ENCODE measurements at regions not wholly inside any gene's neighbourhood (a gene's known extent, or its start where the extent isn't known, plus 50 kb on each side); places are given as distances from the start of the nearest gene placed in this dataset.

DNA sequence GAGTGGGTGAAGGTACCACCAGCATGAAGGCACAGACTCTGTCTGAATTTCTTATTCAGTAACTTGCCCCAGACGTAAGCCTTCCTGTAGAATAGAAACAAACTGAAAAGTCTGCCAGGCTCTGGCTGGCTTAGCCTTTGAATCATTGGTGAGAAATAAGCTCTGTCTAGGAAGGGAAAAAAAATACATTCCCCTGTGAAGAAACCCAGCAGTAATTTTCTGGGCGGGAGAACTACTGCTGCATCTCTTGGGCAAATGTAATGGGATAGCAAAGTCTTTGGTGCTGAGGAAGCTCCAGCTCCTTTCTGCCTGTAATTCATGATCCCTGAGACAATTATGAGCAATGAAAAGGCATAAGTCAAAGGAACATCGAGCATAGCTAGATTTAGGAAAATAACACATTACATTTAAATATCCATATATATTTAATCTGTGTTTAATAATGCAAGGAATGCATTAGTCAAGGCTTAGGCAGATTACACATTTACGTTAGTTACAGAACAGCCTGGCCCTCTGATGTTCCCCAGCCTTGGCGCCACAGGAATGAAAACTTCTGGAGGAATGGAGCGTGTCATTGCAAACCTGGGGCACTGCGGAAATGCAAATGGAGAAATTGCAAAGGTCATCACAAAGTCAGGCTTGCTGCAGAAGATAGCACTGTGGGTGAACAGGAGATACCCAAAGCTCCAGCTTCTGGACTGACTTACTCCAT is 216.3 kb upstream of the CAMK1G start:
- Histone ChIP-seq H4K8ac (ENCODE audit: low read depth, low read length) (peak overlapping the region; percentile 2), H2AFZ (ENCODE audit: insufficient read depth, low read length, poor library complexity) (no peak overlapping the region), H3K14ac (ENCODE audit: low read length) (peak overlapping the region; percentile 64), H4K12ac (ENCODE audit: low read depth, low read length) (no peak overlapping the region), H3K4ac (ENCODE audit: low read depth, low read length) (peak overlapping the region; percentile 16), H3K18ac (ENCODE audit: low read length) (no peak overlapping the region), H3K4me3 (ENCODE audit: low read depth, low read length) (no peak overlapping the region), H3K36me3 (ENCODE audit: control insufficient read depth in 1 of 2, insufficient read depth in 2 of 2, low read length in 2 of 2) (no peaks in the 10 kb centered on the region), H3K4me2 (ENCODE audit: low read length) (no peak overlapping the region), H3K9me3 (ENCODE audit: insufficient read depth, low read depth, low read length) (no peaks in the 10 kb centered on the region), H3K4me1 (ENCODE audit: control insufficient read depth in 1 of 2, insufficient read depth in 2 of 2, low read length in 2 of 2) (peaks cover 20 to 42% of the 10 kb centered on the region in 2 experiments), H3K23ac (ENCODE audit: low read length) (no peak overlapping the region), H2AK5ac (ENCODE audit: low read length) (no peak overlapping the region), H3K9ac (ENCODE audit: low read length) (no peak overlapping the region), H2BK12ac (ENCODE audit: low read length) (peak overlapping the region; percentile 86), H3K27ac (ENCODE audit: low read depth, low read length) (peak overlapping the region; percentile 61), H3K27me3 (ENCODE audit: insufficient read depth, low read length) (no peaks in the 10 kb centered on the region), H4K91ac (ENCODE audit: low read depth, low read length) (peak overlapping the region; percentile 84), H2BK5ac (ENCODE audit: low read depth, low read length, poor library complexity) (peak overlapping the region; percentile 13), H2BK120ac (ENCODE audit: insufficient read depth, low read length, poor library complexity) (peak overlapping the region; percentile 80), H3K79me1 (ENCODE audit: low read length) (peaks cover 47% of the 10 kb centered on the region), H3K79me2 (ENCODE audit: control insufficient read depth, insufficient read depth, low read length, poor library complexity) (peaks cover 6% of the 10 kb centered on the region)
- peak in 1 of 2 donors; percentile 36 for DNase-seq
- no CpG with 5 or more reads among the region's 7 CpGs for WGBS (ENCODE audit: extremely low coverage, insufficient coverage, insufficient read length)

DNA sequence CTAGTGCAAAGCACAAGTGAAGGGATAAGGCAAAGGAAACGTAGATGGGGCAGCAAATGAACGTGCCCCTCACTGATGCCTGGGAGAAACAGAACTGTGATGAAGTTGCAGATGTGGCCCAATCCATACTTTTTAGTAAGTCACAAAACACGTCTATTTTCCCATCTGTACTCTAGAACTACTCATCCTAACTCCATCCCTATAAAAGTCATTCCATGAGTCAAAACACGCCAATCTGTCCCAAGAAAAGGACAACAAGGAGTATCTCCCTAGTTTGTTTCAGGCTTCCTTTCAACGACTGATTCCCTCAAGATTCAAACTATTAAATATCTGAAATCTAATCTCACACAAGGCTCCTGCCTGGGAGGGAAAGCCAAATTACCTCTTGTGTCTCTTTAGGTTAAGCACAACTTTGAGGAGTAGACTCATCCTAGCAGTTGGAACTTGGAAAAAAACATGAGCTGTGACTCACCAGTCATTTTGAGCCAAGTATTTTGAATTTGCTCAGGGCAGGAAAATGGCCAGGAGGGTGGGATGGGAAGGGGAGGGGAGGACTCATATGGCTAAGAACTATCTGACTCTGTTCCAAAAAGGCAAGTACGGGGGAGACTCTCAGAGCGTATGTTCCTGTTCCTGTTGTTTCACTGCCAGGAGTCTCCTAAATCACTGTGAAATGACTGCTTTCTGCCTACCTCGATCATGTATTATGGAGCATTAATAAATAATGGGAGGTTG is 214.5 kb upstream of the CAMK1G start:
- peak overlapping the region; percentile 74 for H2BK5ac ChIP-seq (ENCODE audit: low read depth, low read length, poor library complexity)
- no peak for DNase-seq
- H3K18ac ChIP-seq (ENCODE audit: low read length): peak overlapping the region; percentile 93
- no peak overlapping the region for H3K4me3 ChIP-seq (ENCODE audit: low read depth, low read length)
- H3K79me1 ChIP-seq (ENCODE audit: low read length): peaks cover 45% of the 10 kb centered on the region
- H3K4ac ChIP-seq (ENCODE audit: low read depth, low read length): peak overlapping the region; percentile 43
- H2BK12ac ChIP-seq (ENCODE audit: low read length): peak overlapping the region; percentile 100
- peak overlapping the region; percentile 45 for H2AFZ ChIP-seq (ENCODE audit: insufficient read depth, low read length, poor library complexity)
- WGBS (ENCODE audit: extremely low coverage, insufficient coverage, insufficient read length): no CpG with 5 or more reads among the region's 8 CpGs
- peaks cover 2% of the 10 kb centered on the region for H3K79me2 ChIP-seq (ENCODE audit: control insufficient read depth, insufficient read depth, low read length, poor library complexity)
- H3K36me3 ChIP-seq (ENCODE audit: control insufficient read depth in 1 of 2, insufficient read depth in 2 of 2, low read length in 2 of 2): no peaks in the 10 kb centered on the region
- no peak overlapping the region for H3K23ac ChIP-seq (ENCODE audit: low read length)
- peak overlapping the region; percentile 77 for H4K12ac ChIP-seq (ENCODE audit: low read depth, low read length)
- H2BK120ac ChIP-seq (ENCODE audit: insufficient read depth, low read length, poor library complexity): peak overlapping the region; percentile 97
- H3K4me2 ChIP-seq (ENCODE audit: low read length): no peak overlapping the region
- peak overlapping the region; percentile 96 for H4K91ac ChIP-seq (ENCODE audit: low read depth, low read length)
- peak overlapping the region; percentile 76 for H3K27ac ChIP-seq (ENCODE audit: low read depth, low read length)
- peak overlapping the region; percentile 92 for H4K8ac ChIP-seq (ENCODE audit: low read depth, low read length)
- peaks cover 15 to 34% of the 10 kb centered on the region in 2 experiments for H3K4me1 ChIP-seq (ENCODE audit: control insufficient read depth in 1 of 2, insufficient read depth in 2 of 2, low read length in 2 of 2)
- no peaks in the 10 kb centered on the region for H3K9me3 ChIP-seq (ENCODE audit: insufficient read depth, low read depth, low read length)
- peak overlapping the region; percentile 61 for H3K14ac ChIP-seq (ENCODE audit: low read length)
- H3K27me3 ChIP-seq (ENCODE audit: insufficient read depth, low read length): no peaks in the 10 kb centered on the region
- peak overlapping the region; percentile 93 for H2AK5ac ChIP-seq (ENCODE audit: low read length)
- H3K9ac ChIP-seq (ENCODE audit: low read length): no peak overlapping the region

DNA sequence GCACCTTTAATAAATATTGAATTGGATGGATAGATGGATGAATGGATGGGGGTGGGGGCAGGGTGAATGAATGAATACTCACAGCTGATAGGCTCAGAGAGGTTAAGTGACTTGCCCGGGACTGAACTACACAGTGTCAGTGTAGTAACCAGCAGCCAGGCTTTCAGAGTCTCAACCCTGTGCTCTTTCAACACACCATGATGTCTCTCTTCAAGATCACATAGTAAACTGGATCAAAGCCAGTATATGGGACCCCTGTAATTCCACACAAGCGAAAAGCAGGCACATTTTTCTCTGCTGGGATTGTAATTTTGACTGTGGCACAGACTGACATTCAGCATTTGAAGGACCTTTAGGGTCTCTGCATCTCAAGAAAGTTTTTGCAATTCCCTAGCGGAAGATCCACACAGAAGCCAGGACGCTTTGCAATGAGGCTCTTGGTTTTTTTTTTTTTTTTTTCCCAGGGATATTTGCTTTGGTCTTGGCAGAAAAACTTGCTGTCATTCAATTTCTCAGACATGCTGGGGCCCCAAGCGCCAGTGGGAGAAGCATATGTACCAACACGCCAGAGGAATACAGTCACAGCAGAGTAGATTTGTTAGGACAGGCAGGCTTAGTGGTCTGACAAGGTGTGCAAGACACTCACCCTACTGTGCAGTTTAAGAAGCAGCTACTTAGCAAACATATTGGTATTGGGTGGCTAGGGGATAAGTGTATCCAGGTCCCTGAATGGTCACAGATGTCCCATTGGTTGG is 213.1 kb upstream of the CAMK1G start:
- H3K9ac ChIP-seq (ENCODE audit: low read length): no peak overlapping the region
- no peak overlapping the region for H2AFZ ChIP-seq (ENCODE audit: insufficient read depth, low read length, poor library complexity)
- H4K8ac ChIP-seq (ENCODE audit: low read depth, low read length): no peak overlapping the region
- H4K12ac ChIP-seq (ENCODE audit: low read depth, low read length): no peak overlapping the region
- peaks cover under 1% of the 10 kb centered on the region for H3K79me2 ChIP-seq (ENCODE audit: control insufficient read depth, insufficient read depth, low read length, poor library complexity)
- no peak overlapping the region for H2AK5ac ChIP-seq (ENCODE audit: low read length)
- peaks cover 10 to 25% of the 10 kb centered on the region in 2 experiments for H3K4me1 ChIP-seq (ENCODE audit: control insufficient read depth in 1 of 2, insufficient read depth in 2 of 2, low read length in 2 of 2)
- peak overlapping the region; percentile 45 for H4K91ac ChIP-seq (ENCODE audit: low read depth, low read length)
- no peak overlapping the region for H3K4me3 ChIP-seq (ENCODE audit: low read depth, low read length)
- no peaks in the 10 kb centered on the region for H3K36me3 ChIP-seq (ENCODE audit: control insufficient read depth in 1 of 2, insufficient read depth in 2 of 2, low read length in 2 of 2)
- H3K9me3 ChIP-seq (ENCODE audit: insufficient read depth, low read depth, low read length): no peaks in the 10 kb centered on the region
- no CpG with 5 or more reads among the region's 6 CpGs for WGBS (ENCODE audit: extremely low coverage, insufficient coverage, insufficient read length)
- H2BK120ac ChIP-seq (ENCODE audit: insufficient read depth, low read length, poor library complexity): peak overlapping the region; percentile 25
- no peak for DNase-seq
- no peak overlapping the region for H3K27ac ChIP-seq (ENCODE audit: low read depth, low read length)
- no peak overlapping the region for H3K18ac ChIP-seq (ENCODE audit: low read length)
- peaks cover 34% of the 10 kb centered on the region for H3K79me1 ChIP-seq (ENCODE audit: low read length)
- H3K4ac ChIP-seq (ENCODE audit: low read depth, low read length): no peak overlapping the region
- no peak overlapping the region for H3K14ac ChIP-seq (ENCODE audit: low read length)
- H3K23ac ChIP-seq (ENCODE audit: low read length): no peak overlapping the region
- H3K4me2 ChIP-seq (ENCODE audit: low read length): no peak overlapping the region
- no peak overlapping the region for H2BK5ac ChIP-seq (ENCODE audit: low read depth, low read length, poor library complexity)
- no peaks in the 10 kb centered on the region for H3K27me3 ChIP-seq (ENCODE audit: insufficient read depth, low read length)
- peak overlapping the region; percentile 82 for H2BK12ac ChIP-seq (ENCODE audit: low read length)

DNA sequence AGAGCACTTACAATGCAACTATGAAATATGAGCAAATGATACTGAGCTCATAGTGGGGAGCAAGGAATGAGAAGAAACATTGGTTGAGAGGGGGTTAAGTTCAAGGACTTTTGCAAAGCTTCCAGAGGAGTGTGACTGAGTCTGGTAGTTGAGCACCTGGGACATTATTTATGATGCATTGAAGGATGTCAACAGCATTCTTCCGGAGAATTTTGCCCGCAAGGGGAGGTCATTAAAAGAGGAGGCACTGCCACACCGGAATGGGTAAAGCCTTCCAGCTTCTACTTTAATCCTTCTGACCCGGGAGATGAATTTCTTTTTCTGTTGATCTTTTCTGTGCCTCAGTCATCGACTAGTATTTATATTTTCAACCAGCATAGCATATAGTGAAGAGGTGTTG is 208.4 kb upstream of the CAMK1G start:
- no CpG with 5 or more reads among the region's 5 CpGs for WGBS (ENCODE audit: extremely low coverage, insufficient coverage, insufficient read length)
- no peak overlapping the region for H3K18ac ChIP-seq (ENCODE audit: low read length)
- H3K4me3 ChIP-seq (ENCODE audit: low read depth, low read length): no peak overlapping the region
- H3K4me2 ChIP-seq (ENCODE audit: low read length): no peak overlapping the region
- no peak for DNase-seq
- peaks cover 19% of the 10 kb centered on the region for H3K79me1 ChIP-seq (ENCODE audit: low read length)
- H4K8ac ChIP-seq (ENCODE audit: low read depth, low read length): no peak overlapping the region
- no peaks in the 10 kb centered on the region for H3K27me3 ChIP-seq (ENCODE audit: insufficient read depth, low read length)
- no peak overlapping the region for H2AFZ ChIP-seq (ENCODE audit: insufficient read depth, low read length, poor library complexity)
- no peak overlapping the region for H3K9ac ChIP-seq (ENCODE audit: low read length)
- peaks cover 3 to 7% of the 10 kb centered on the region in 2 experiments for H3K4me1 ChIP-seq (ENCODE audit: control insufficient read depth in 1 of 2, insufficient read depth in 2 of 2, low read length in 2 of 2)
- no peak overlapping the region for H2BK120ac ChIP-seq (ENCODE audit: insufficient read depth, low read length, poor library complexity)
- H2BK5ac ChIP-seq (ENCODE audit: low read depth, low read length, poor library complexity): no peak overlapping the region
- peak overlapping the region; percentile 52 for H2BK12ac ChIP-seq (ENCODE audit: low read length)
- peaks cover 2% of the 10 kb centered on the region for H3K79me2 ChIP-seq (ENCODE audit: control insufficient read depth, insufficient read depth, low read length, poor library complexity)
- no peak overlapping the region for H4K12ac ChIP-seq (ENCODE audit: low read depth, low read length)
- H4K91ac ChIP-seq (ENCODE audit: low read depth, low read length): peak overlapping the region; percentile 4
- H3K4ac ChIP-seq (ENCODE audit: low read depth, low read length): no peak overlapping the region
- no peaks in the 10 kb centered on the region for H3K36me3 ChIP-seq (ENCODE audit: control insufficient read depth in 1 of 2, insufficient read depth in 2 of 2, low read length in 2 of 2)
- no peak overlapping the region for H3K27ac ChIP-seq (ENCODE audit: low read depth, low read length)
- H3K9me3 ChIP-seq (ENCODE audit: insufficient read depth, low read depth, low read length): no peaks in the 10 kb centered on the region
- no peak overlapping the region for H3K23ac ChIP-seq (ENCODE audit: low read length)
- no peak overlapping the region for H3K14ac ChIP-seq (ENCODE audit: low read length)
- H2AK5ac ChIP-seq (ENCODE audit: low read length): no peak overlapping the region
